PC-9 (cell line): ENCODE measurements at regions not wholly inside any gene's neighbourhood (a gene's known extent, or its start where the extent isn't known, plus 50 kb on each side); places are given as distances from the start of the nearest gene placed in this dataset.

Experiments used
- BruUV-seq: library from RNA; stranded (reverse); fragments of 400-500 nt; replicated peaks from 2 replicates; lab custom pipeline; 2021; lab: Mats Ljungman, UMichigan
- CTCF ChIA-PET: fragments of 300-600 bp; sonication (Branson Sonifier 250); formaldehyde crosslinking; loops from one replicate; lab custom pipeline; 2022; ENCODE audit warnings: antibody characterized with exemption; lab: Charles Lee
- POLR2A ChIA-PET: fragments of 300-600 bp; sonication (Branson Sonifier 250); formaldehyde crosslinking; loops from one replicate; lab custom pipeline; 2022; ENCODE audit warnings: antibody characterized with exemption; ENCODE audit not compliant: unreplicated experiment; lab: Charles Lee
- DNase-seq, 2 experiments: peaks; one replicate each; pipeline versions ENCODE4 v3.0.0 to v3.0.0-alpha.2; 2015 to 2022; ENCODE audit warnings: mixed read lengths in 1 of 2
- H2AFZ ChIP-seq: fragments of 200-600 bp; sonication (generic); 2 replicates; pipeline ENCODE4 v1.8.1; 2017; ENCODE audit warnings: antibody characterized with exemption
- H3F3A ChIP-seq: fragments of 200-600 bp; sonication (generic); 2 replicates; pipeline ENCODE4 v1.8.1; 2017; ENCODE audit warnings: antibody characterized with exemption, mild to moderate bottlenecking, low read depth; ENCODE audit not compliant: insufficient read depth
- H3K27ac ChIP-seq: fragments of 200-600 bp; sonication (generic); 2 replicates; pipeline ENCODE4 v1.6.1; 2016; ENCODE audit warnings: mixed run types
- H3K27me3 ChIP-seq: fragments of 200-600 bp; sonication (generic); 2 replicates; pipeline ENCODE4 v1.6.1; 2016; ENCODE audit warnings: low read depth, mixed run types; ENCODE audit not compliant: insufficient read depth
- H3K36me3 ChIP-seq: fragments of 200-600 bp; sonication (generic); 2 replicates; pipeline ENCODE4 v1.6.1; 2016; ENCODE audit warnings: low read depth, mixed run types
- H3K4me1 ChIP-seq: fragments of 200-600 bp; sonication (generic); replicated peaks from 2 replicates; pipeline ENCODE4 v1.6.1; 2016; ENCODE audit warnings: mixed run types; ENCODE audit not compliant: insufficient read depth
- H3K4me2 ChIP-seq: fragments of 200-600 bp; sonication (generic); 2 replicates; pipeline ENCODE4 v1.6.1; 2017; ENCODE audit warnings: mixed run types
- H3K4me3 ChIP-seq: fragments of 200-600 bp; sonication (generic); 2 replicates; pipeline ENCODE4 v1.6.1; 2016; ENCODE audit warnings: mixed run types
- H3K79me2 ChIP-seq: fragments of 200-600 bp; sonication (generic); 2 replicates; pipeline ENCODE4 v1.6.1; 2017; ENCODE audit warnings: low read depth, mixed run types
- H3K9me2 ChIP-seq: fragments of 200-600 bp; sonication (generic); 2 replicates; pipeline ENCODE4 v1.8.1; 2017; ENCODE audit warnings: mild to moderate bottlenecking; ENCODE audit not compliant: insufficient read depth
- H3K9me3 ChIP-seq: fragments of 200-600 bp; sonication (generic); 2 replicates; pipeline ENCODE4 v1.8.1; 2016; ENCODE audit warnings: low read depth; ENCODE audit not compliant: insufficient read depth
- H4K20me1 ChIP-seq: fragments of 200-600 bp; sonication (generic); 2 replicates; pipeline ENCODE4 v1.8.1; 2017; ENCODE audit not compliant: insufficient read depth
- CTCF ChIP-seq: fragments of 200-600 bp; sonication (generic); conservative IDR thresholded peaks from 2 replicates; pipeline ENCODE4 v1.6.1; 2017; ENCODE audit warnings: mixed run types, antibody characterized with exemption, mild to moderate bottlenecking, moderate library complexity
- EZH2 ChIP-seq: fragments of 200-600 bp; sonication (generic); IDR thresholded peaks from 2 replicates; pipeline ENCODE4 v1.8.0; 2017; ENCODE audit warnings: antibody characterized with exemption, low read depth
- intact Hi-C: fragments of 100-400 bp; cut with micrococcal nuclease; formaldehyde crosslinking; loops from one replicate; pipeline ENCODE4 v1.10.0; 2022; ENCODE audit not compliant: unreplicated experiment

- TF ChIP-seq CTCF (no peak), EZH2 (no peak)
- no peaks in the 10 kb centered on the region for H3K36me3 ChIP-seq
- H3K9me2 ChIP-seq = no peaks in the 10 kb centered on the region
- H3K9me3 ChIP-seq = no peaks in the 10 kb centered on the region
- intact Hi-C loops = no loop called here
- no peak overlapping the region for H3K4me3 ChIP-seq
- no peaks in the 10 kb centered on the region for H3K79me2 ChIP-seq
- no peak overlapping the region for H3K27ac ChIP-seq
- BruUV-seq = no TSS peak
- no peak for DNase-seq
- H3F3A ChIP-seq = no peaks in the 10 kb centered on the region
- no peak overlapping the region for H2AFZ ChIP-seq
- ChIA-PET CTCF (no interaction called here), POLR2A (no interaction called here)
- no peaks in the 10 kb centered on the region for H3K27me3 ChIP-seq
- no peaks in the 10 kb centered on the region for H3K4me1 ChIP-seq
- H4K20me1 ChIP-seq = no peaks in the 10 kb centered on the region
- no peak overlapping the region for H3K4me2 ChIP-seq
Measured at GRCh38 chr11:27949951-27950738, 157.8 kb downstream of the KIF18A start.

GRCh38 chr11:27945348-27945747 lies 162.6 kb downstream of the KIF18A start:
- TF ChIP-seq CTCF (no peak), EZH2 (no peak)

GRCh38 chr11:27938011-27938410 lies 169.9 kb downstream of the KIF18A start:
- no TSS peak for BruUV-seq
- H3K9me3 ChIP-seq = no peaks in the 10 kb centered on the region; the same call in none of the 2 replicates
- H3K4me1 ChIP-seq = peaks cover 13% of the 10 kb centered on the region; the same call in 1 of the 2 replicates
- POLR2A ChIA-PET = no interaction called here
- H2AFZ ChIP-seq = no peak overlapping the region
- 0 out of 2 replicates have a peak, but pooled peaks cover 5% of the 10 kb centered on the region for H3F3A ChIP-seq
- no peaks in the 10 kb centered on the region for H3K27me3 ChIP-seq
- intact Hi-C loops = no loop called here
- no peak overlapping the region for H3K4me3 ChIP-seq
- no peak overlapping the region for H3K4me2 ChIP-seq
- no peaks in the 10 kb centered on the region for H3K9me2 ChIP-seq
- CTCF ChIA-PET = interaction anchor here (0.5 kb wide), 1 partner anchor 27 kb away, joined by 3 read pairs; no protein-coding TSS in a partner anchor
- no peak for DNase-seq
- no peaks in the 10 kb centered on the region for H3K79me2 ChIP-seq
- TF ChIP-seq CTCF (no peak), EZH2 (no peak)
- H4K20me1 ChIP-seq = no peaks in the 10 kb centered on the region
- H3K36me3 ChIP-seq = no peaks in the 10 kb centered on the region
- H3K27ac ChIP-seq = no peak overlapping the region

More at GRCh38 chr11:27945348-27945747, 162.6 kb downstream of the KIF18A start:
- Histone ChIP-seq H3K9me3 (no peaks in the 10 kb centered on the region), H3K27ac (no peak overlapping the region), H3K27me3 (no peaks in the 10 kb centered on the region), H4K20me1 (no peaks in the 10 kb centered on the region), H3K4me1 (no peaks in the 10 kb centered on the region), H3K79me2 (no peaks in the 10 kb centered on the region), H3K36me3 (no peaks in the 10 kb centered on the region), H3F3A (no peaks in the 10 kb centered on the region), H3K4me2 (no peak overlapping the region), H3K4me3 (no peak overlapping the region), H2AFZ (no peak overlapping the region), H3K9me2 (no peaks in the 10 kb centered on the region)
- POLR2A ChIA-PET = no interaction called here
- CTCF ChIA-PET = no interaction called here
- BruUV-seq = no TSS peak
- no peak for DNase-seq
- intact Hi-C loops = no loop called here
